CD4-positive, alpha-beta T cell treated with Interleukin-21 for 1 hour (primary cell): ENCODE measurements at regions not wholly inside any gene's neighbourhood (a gene's known extent, or its start where the extent isn't known, plus 50 kb on each side); places are given as distances from the start of the nearest gene placed in this dataset.
"Not testable (repeated sequence)": the region's sequence is repeated elsewhere in the genome, so short reads cannot be mapped to it uniquely, and the experiment has no call there.

Experiments
- DNase-seq: peaks from one replicate; pipeline ENCODE4 v3.0.0-alpha.2; 2020

GRCh38 chr21:6096560-6097424, 4424.6 kb upstream of the TPTE start:
- DNase-seq = not testable (repeated sequence)

DNA sequence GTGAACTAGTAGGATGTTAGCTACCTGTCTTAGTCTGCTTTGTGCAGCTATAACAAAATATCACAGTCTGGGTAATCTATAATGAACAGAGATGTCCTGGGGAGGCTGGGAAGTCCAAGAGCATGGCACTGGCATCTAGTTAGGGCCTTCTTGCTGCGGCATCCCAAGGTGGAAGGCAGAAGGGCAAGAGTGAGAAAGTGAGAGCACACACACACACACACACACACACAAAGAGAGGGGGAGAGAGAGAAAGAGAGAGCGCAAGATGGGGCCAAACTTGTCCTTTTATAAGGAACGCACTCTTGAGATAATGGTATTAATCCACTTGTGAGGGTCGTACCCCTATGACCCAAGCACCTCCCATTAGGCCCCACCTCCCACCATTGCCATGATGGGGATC, 4423.6 kb upstream of the TPTE start:
- not testable (repeated sequence) for DNase-seq

- not testable (repeated sequence) for DNase-seq
Observed at GRCh38 chr21:6098191-6098935, 4423.0 kb upstream of the TPTE start.

DNA sequence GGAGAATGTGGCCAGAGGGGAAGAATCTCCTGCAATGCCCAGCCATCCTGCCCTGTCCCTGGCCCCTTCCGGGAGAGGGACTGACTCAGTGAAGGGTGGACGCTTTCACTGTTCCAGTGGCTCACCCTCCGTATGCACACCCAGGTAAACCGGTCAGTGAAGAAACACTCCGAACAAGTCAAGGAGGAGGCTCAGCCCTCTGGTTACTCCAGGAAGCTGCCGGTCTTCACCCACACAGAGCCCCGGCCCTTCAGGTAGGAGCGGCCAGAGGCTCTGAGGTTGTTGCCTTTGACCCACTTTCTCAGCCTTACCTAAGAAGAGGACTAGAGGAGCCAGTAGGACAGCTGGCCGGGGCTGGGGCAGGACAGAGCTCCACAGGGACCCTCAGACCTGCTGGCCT, 4419.8 kb upstream of the TPTE start:
- not testable (repeated sequence) for DNase-seq

GRCh38 chr21:6104546-6104945, 4416.8 kb upstream of the TPTE start:
- DNase-seq = not testable (repeated sequence)

GRCh38 chr21:6106686-6107567, 4414.5 kb upstream of the TPTE start:
- DNase-seq = not testable (repeated sequence)

DNA sequence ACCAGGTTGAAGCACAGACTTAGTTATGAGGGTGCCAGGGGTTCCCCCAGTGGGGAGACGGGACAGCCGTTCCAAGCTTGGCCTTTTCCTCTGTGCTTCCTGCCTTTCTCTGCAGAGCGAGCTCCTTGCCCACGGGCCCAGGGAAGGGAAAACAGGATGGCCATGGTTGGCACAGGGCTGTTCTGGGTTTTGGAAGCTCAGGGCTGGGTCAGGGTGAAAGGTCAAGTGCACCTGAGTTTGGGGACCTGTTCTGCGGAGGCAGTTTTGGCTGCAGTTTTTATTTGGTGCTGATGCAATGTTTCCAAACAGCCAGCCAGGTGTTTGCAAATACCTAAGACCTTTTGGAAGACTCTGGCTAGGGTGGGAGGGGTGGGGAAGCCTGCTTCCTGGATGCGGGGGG, 4412.5 kb upstream of the TPTE start:
- DNase-seq = not testable (repeated sequence)

GRCh38 chr21:6109774-6110173, 4411.6 kb upstream of the TPTE start:
- not testable (repeated sequence) for DNase-seq

GRCh38 chr21:6110716-6111343, 4410.6 kb upstream of the TPTE start:
- DNase-seq = not testable (repeated sequence)

GRCh38 chr21:6111354-6111753, 4410.0 kb upstream of the TPTE start:
- DNase-seq = peak; percentile 14

GRCh38 chr21:6118336-6118735, 4403.0 kb upstream of the TPTE start:
- DNase-seq = not testable (repeated sequence)

GRCh38 chr21:6120863-6121262, 4400.5 kb upstream of the TPTE start:
- not testable (repeated sequence) for DNase-seq

GRCh38 chr21:6122629-6123028, 4398.8 kb upstream of the TPTE start:
- not testable (repeated sequence) for DNase-seq

DNA sequence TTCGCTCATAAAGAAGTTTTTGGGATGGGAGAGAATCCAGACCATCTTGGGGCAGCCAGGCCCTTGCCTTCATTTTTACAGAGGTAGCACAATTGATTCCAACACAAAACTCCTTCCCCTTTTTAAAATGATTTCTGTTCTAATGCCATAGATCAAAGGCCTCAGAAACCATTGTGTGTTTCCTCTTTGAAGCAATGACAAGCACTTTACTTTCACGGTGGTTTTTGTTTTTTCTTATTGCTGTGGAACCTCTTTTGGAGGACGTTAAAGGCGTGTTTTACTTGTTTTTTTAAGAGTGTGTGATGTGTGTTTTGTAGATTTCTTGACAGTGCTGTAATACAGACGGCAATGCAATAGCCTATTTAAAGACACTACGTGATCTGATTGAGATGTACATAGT, 4398.2 kb upstream of the TPTE start:
- peak; percentile 9 for DNase-seq

GRCh38 chr21:6125549-6126240, 4395.7 kb upstream of the TPTE start:
- not testable (repeated sequence) for DNase-seq

GRCh38 chr21:6126976-6127732, 4394.2 kb upstream of the TPTE start:
- peak; percentile 11 for DNase-seq

DNA sequence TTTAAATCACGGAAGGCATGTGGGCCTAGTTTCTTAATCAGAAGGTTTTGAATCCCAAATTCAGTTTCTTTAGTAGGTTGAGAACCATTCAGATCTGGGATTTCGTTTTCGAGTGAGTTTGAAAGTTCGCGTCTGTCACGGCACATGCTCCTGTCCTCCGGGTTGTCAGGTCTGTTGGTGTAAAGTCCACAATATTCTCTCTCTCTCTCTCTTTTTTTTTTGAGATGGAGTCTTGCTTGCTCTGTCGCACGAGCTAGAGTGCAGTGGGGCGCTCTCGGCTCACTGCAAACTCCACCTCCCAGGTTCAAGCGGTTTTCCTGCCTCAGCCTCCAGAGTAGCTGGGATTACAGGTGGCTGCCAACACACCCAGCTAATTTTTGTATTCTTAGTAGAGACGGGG, 4390.6 kb upstream of the TPTE start:
- not testable (repeated sequence) for DNase-seq

DNA sequence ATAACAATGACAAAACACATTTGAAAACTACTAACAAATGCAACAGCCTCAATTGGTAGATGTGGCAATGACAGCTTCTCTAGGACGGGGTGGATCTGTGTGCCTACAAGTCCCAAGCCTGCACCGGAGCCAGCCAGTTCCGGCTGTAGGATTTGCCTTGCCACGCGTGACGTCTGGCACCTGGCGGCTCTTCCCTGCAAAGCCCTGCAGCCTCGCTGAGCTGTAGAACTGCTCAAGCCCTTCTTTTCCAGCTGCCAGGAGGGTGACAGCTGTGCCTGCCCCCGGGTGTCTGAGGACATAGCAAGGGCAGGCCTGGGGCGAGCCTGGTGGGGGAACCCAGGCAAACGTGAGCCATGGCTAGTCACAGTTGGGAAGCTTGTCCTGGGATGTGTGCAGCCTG, 4388.0 kb upstream of the TPTE start:
- not testable (repeated sequence) for DNase-seq

- not testable (repeated sequence) for DNase-seq
Observed at GRCh38 chr21:6133852-6134630, 4387.3 kb upstream of the TPTE start.

GRCh38 chr21:6136732-6137131, 4384.7 kb upstream of the TPTE start:
- not testable (repeated sequence) for DNase-seq
